ENCODE measurements at regions not wholly inside any gene's neighbourhood (a gene's known extent, or its start where the extent isn't known, plus 50 kb on each side); places are given as distances from the start of the nearest gene placed in this dataset.
A peak's percentile ranks its signal among the peaks of the same experiment; 100 is the strongest.

DNA sequence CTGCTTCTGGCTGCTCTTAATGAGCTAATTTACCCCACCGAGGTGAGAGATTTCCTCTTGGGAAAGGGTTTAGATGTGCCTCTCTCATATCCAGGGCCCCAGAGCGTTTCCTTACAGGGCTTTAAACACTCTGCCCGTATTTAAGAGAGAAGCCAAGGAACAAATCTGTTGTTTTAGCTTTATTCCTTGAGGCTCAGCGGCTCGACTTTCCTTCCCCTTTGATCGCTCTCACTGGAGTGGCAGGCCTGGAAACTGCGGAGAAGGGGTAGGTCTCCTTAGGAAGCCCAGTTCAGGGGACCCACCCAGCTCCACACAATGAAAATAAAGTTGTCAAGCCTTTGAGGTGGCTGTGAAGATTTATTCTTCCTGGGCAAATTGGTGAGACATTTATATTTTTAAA is 132.0 kb upstream of the JAG1 start:
- no peaks in the 10 kb centered on the region for H3K9me3 ChIP-seq
- intact Hi-C loops (cut with DNase I), result no loop called here
- peak overlapping the region; percentile 4 for H3K27ac ChIP-seq
- DNase-seq, result no peak
- H3K4me1 ChIP-seq, result no peaks in the 10 kb centered on the region
- H3K36me3 ChIP-seq, result no peaks in the 10 kb centered on the region
- no peak overlapping the region for H3K4me3 ChIP-seq
- H3K27me3 ChIP-seq (ENCODE audit: low read depth), result no peaks in the 10 kb centered on the region
- no peak for ATAC-seq
- TF ChIP-seq CTCF (IDR thresholded peaks at IDR 0.05), result no peak

- intact Hi-C loops (cut with DNase I), result no loop called here
- H3K4me1 ChIP-seq, result no peaks in the 10 kb centered on the region
- H3K27ac ChIP-seq, result no peak overlapping the region
- no peaks in the 10 kb centered on the region for H3K9me3 ChIP-seq
- DNase-seq, result no peak
- no peak for TF ChIP-seq CTCF (IDR thresholded peaks at IDR 0.05)
- no peaks in the 10 kb centered on the region for H3K36me3 ChIP-seq
- no peaks in the 10 kb centered on the region for H3K27me3 ChIP-seq (ENCODE audit: low read depth)
- H3K4me3 ChIP-seq, result no peak overlapping the region
- no peak for ATAC-seq
Observed at GRCh38 chr20:10806539-10806938, 132.7 kb upstream of the JAG1 start.

- Histone ChIP-seq H3K4me1 (no peaks in the 10 kb centered on the region), H3K27ac (no peak overlapping the region), H3K4me3 (no peak overlapping the region), H3K36me3 (no peaks in the 10 kb centered on the region), H3K27me3 (ENCODE audit: low read depth) (no peaks in the 10 kb centered on the region), H3K9me3 (no peaks in the 10 kb centered on the region)
- no peak for ATAC-seq
- intact Hi-C loops (cut with DNase I), result no loop called here
- no peak for DNase-seq
- TF ChIP-seq CTCF (IDR thresholded peaks at IDR 0.05), result no peak
Observed at GRCh38 chr20:10807013-10807412, 133.2 kb upstream of the JAG1 start.

DNA sequence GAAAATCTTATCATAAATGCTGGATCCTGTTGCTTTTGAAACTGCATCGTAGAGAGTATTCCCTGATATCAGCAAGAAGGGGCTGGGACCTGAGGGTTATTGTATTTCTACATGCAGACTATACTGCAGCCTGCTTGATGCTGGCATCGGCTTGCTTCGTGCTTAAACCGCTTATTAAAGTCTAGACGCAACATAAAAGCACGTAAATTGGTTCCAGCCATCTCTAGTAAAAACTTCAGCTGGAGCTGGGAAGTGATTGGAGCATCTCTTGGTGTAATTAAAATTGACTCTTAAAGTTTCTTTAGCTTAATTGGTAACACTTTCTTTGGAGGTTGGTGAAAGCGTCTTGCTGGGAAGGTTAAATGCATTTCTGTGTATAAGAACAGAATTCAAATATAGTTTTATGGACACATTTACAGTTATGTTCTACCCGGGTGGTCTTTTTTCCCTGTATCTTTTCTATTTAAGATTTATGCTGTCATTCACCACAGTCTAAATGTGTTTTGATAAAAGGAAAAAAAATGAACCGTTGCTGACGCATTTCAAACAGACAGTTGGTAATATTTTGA is 139.0 kb upstream of the JAG1 start:
- no peaks in the 10 kb centered on the region for H3K27me3 ChIP-seq (ENCODE audit: low read depth)
- no peaks in the 10 kb centered on the region for H3K36me3 ChIP-seq
- H3K4me3 ChIP-seq, result no peak overlapping the region
- intact Hi-C loops (cut with DNase I), result no loop called here
- H3K4me1 ChIP-seq, result no peaks in the 10 kb centered on the region
- DNase-seq (no peak), ATAC-seq (no peak)
- no peak overlapping the region for H3K27ac ChIP-seq
- H3K9me3 ChIP-seq, result no peaks in the 10 kb centered on the region
- no peak for TF ChIP-seq CTCF (IDR thresholded peaks at IDR 0.05)

DNA sequence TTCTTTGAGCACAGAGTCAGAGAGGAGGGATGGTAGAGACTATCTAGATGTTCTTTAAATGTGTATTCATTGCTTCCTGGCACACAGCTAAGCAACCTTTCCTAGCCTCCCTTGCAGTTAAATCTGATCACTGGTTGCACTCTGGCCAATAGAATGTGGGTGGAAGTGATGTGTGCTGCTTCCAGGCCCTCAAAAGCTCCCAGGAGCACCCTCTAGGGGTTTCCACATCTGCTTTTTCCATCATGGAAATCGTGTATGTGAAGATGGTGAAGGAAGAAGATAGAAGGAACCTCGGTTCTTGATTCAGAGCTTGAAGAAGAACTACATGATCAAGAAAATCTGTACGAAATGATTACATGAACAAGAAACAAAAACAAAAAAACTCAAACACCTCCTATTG is 149.8 kb upstream of the JAG1 start:
- intact Hi-C loops (cut with DNase I), result no loop called here
- no peaks in the 10 kb centered on the region for H3K9me3 ChIP-seq
- H3K27me3 ChIP-seq (ENCODE audit: low read depth), result no peaks in the 10 kb centered on the region
- no peaks in the 10 kb centered on the region for H3K4me1 ChIP-seq
- DNase-seq (no peak), ATAC-seq (no peak)
- no peak overlapping the region for H3K4me3 ChIP-seq
- no peak for TF ChIP-seq CTCF (IDR thresholded peaks at IDR 0.05)
- no peaks in the 10 kb centered on the region for H3K36me3 ChIP-seq
- no peak overlapping the region for H3K27ac ChIP-seq
